ENCODE measurements at regions not wholly inside any gene's neighbourhood (a gene's known extent, or its start where the extent isn't known, plus 50 kb on each side); places are given as distances from the start of the nearest gene placed in this dataset.

DNA sequence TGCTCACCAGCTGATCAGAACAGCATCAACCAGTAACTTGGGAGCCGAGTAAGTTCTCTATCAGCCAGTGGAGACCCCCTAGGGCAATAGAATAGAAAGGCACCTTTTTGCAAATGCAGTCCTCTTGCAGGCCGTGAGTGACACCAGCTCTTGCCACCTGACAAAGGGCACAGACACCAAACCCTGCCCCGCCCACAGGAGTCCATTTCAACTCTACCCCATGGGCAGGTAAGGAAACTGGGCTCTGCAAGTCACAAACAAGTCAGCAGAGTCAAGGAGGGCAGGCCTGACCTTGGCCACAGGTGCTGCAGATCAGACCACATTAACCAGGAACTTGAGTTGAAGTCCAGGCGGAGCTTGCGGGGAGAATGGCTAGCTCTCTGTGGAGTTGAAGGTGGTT, 77.4 kb upstream of the SPATA13 start:
- DNase-seq, result no peak

- DNase-seq, result no peak
These were observed 76.6 kb upstream of the SPATA13 start for GRCh38 chr13:24083722-24084421.

DNA sequence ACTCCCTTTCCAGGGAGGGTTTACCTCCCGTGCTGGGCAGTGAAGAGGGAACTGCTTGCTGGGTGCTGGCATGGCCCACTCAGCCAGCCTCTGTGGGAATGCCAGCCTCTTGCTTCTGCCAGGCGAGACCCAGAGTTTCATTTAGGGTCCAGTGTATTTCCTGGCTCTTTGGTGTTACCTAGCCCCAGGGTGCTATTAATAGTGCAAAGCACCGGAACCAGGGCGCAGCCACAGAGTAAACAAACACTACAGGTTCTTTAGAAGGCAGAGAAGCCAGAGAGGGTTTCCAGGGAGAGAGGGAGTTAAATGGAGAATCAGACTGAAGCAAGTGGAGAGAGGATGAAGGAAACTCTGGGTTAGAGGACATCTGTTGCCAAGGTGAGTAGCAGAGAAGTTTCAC, 74.9 kb upstream of the SPATA13 start:
- DNase-seq, result no peak

DNA sequence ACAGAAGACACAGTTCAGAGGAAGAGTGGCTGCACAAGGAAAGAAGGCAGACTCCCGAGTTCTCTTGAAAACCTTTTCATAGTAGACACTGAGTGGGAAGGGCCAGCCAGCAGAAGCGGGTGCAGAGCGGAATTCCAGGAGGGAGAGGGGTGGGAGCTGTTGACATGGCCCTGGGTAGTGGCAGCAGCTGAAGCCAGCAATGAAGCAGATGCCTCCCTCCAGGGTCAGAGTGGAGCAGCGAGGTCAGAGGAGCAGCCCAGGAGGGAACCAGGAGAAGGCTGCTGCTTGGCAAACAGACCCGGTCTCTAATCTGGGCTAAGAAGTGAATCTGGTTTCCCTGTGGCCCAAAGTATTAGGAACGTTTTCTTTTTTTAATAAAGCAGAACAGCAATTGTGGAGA, 73.9 kb upstream of the SPATA13 start:
- no peak for DNase-seq

DNA sequence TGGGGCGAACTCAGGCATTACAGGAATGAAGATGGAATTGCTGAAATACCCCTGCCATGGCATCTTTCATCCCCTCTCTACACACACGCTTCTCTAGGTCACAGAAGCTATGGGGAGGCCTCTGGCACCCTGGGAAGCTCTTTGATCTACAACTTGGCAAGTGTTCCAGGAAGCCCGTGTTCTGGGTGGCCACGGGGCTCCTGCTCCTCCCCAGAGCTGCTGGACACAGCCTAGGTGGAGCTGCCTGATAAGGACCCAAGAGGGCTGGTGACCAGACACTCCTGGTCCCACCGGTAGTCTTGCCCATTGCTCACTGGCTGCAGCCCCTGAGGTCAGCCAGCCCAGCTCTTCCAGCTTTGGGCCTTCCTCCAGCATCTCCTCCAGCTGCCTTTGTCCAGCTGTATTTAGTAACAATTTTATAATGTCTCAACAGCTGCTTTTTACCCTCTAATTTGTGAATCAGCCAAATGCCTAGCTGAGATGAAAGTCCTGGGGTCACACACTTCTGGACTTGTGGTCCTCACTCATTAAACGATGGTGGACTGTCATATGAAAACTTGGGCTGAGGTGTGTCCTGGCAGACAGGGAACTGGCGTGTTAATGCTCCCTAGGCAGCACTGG, 72.8 kb upstream of the SPATA13 start:
- DNase-seq, result no peak

DNA sequence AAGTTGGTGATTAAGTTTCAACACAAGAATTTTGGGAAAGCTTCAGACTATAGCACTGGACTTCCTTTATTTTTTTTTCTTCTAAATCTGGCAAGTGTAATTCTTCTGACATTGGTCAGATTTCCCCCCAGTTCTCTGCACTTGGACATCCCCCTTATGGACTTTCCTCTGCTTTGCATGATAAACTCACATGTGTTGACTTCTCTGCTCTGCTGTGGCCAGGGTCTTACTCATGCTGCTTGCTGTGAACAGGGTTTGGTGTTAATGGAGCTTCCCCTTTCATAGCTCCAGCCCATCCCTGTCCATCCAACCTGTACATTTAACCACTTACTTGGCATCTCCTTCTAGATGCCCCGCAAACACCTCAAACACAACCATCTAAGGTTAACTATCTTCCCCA, 70.5 kb upstream of the SPATA13 start:
- no peak for DNase-seq

DNA sequence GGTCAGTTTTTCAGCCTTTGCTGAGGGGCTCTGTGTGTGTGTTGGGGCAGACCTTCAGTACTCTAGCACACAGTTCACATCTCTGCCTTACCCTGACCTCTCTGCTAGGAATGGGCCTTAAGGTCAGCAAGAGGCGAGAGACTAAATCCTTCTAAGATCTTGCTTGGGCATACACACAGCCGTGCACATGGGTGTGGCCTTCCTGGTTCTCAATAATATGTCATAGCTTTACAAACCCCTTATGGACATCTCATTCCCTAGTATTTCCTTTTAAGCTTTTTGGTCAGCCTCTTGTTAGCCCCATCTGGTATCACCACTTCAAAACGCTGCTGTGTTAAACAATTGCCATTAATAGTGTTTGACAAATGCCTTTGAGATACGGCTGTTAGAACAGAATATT, 69.4 kb upstream of the SPATA13 start:
- no peak for DNase-seq

GRCh38 chr13:24092108-24092507, 68.4 kb upstream of the SPATA13 start:
- no peak for DNase-seq

DNA sequence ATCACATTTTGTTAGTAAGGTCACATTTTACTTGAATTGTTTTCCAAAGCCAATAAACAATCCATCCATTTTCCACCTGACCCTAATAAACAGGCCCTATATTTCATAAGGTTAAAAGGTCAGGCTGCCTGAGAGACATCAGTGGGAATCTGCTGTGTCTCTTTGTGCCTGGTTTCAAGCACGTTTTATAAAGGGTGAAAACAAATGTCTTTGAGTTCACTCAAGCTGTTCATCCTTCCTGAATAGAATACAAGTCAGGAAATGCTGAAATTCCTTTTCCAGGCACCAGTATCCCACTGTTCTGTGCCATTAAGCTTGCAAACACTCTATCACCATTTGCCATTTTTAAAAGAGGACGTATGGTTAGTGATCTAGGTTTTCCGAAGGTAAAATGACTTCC, 67.5 kb upstream of the SPATA13 start:
- no peak for DNase-seq

- no peak for DNase-seq
These were observed 63.9 kb upstream of the SPATA13 start for GRCh38 chr13:24096659-24097058.

DNA sequence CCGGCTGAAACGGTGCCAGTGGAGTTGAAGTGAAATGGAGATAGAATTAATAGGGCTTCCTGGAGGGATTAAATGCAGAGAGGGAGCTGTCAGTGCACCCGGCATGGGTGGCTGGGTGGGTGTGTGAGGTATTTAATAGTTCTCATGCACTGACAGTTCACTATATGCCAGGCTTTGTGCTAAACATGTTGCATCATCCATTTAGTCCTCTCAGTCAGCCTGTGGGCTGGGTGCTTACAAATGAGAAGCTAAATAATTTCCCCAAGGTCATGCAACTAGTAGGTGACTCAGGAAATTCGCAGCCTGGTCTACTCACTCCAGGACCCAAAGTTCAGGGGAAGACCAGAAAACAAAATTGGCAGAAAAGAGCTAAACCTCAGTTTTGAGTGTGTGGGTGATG, 63.5 kb upstream of the SPATA13 start:
- peak in 2 of 5 experiments; percentile 4 to 57 for DNase-seq

DNA sequence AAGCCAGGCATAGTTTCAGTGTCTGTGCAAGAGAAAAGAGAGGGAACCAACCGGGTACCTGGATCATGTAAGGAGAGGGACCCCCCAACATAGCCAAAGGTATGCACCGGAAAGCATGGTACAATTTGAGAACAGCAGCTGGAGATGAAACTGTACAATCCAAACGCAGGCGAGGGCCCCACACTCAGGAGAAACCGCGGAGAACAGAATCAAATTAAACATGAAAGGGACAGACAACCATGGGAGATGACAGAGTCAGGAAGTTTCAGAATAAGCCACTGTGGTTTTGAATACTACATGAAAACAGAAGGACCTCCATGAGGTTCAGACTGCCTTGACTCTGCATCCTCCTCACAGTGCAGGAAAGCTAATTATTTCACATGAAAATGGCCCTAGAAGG, 62.9 kb upstream of the SPATA13 start:
- DNase-seq, result peak in 2 of 5 experiments; percentile 4 to 67

GRCh38 chr13:24099490-24099889, 61.0 kb upstream of the SPATA13 start:
- DNase-seq, result no peak

DNA sequence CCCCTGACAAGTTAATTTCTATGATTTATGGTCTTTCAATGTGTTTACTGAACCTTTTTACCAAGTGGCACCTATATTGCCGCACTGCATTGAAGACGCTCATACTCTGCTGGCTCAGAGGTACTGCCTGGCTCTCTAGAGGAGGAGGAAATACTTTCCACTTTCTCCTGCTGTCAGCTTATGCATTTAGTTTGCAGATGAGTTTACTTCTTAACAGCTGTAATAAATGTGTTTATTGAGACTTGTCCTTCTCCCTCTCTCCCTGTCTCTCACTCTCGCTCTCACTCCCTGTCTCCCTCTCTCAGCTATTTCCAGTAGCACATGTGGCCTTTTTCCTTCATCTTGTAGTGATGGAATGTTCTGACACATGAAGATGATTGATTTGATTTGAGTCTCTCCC, 60.3 kb upstream of the SPATA13 start:
- no peak for DNase-seq

DNA sequence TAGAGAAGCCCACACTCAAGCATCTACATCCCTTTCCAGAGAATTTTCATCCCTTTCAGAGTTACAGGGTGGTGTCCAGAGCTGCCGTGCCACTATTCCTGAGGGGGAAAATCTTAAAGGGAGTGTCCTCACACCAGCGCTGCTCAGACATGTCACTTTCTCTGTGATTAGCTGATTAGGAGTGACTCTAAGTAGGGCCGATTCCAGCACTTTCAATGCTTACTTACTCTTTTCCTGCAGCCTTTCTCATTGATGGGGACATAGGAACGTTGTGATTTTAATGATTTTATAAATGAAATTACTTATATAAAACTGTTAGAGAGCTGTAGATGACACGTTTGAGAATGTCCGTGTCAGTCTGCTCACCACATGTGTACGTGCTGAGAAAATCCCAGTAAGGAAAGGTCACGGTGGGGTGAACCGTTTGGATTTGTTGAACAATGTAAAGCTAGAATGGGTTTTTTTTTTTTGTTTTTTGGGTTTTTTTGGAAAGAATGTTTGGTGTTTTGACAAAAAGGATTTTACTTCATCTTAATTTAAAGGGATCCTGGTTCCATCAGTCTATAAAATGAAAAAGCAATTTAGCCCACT, 56.6 kb upstream of the SPATA13 start:
- DNase-seq, result no peak

- DNase-seq, result no peak
These were observed 55.8 kb upstream of the SPATA13 start for GRCh38 chr13:24104723-24105122.

- no peak for DNase-seq
These were observed 54.1 kb upstream of the SPATA13 start for GRCh38 chr13:24106429-24106828.

DNA sequence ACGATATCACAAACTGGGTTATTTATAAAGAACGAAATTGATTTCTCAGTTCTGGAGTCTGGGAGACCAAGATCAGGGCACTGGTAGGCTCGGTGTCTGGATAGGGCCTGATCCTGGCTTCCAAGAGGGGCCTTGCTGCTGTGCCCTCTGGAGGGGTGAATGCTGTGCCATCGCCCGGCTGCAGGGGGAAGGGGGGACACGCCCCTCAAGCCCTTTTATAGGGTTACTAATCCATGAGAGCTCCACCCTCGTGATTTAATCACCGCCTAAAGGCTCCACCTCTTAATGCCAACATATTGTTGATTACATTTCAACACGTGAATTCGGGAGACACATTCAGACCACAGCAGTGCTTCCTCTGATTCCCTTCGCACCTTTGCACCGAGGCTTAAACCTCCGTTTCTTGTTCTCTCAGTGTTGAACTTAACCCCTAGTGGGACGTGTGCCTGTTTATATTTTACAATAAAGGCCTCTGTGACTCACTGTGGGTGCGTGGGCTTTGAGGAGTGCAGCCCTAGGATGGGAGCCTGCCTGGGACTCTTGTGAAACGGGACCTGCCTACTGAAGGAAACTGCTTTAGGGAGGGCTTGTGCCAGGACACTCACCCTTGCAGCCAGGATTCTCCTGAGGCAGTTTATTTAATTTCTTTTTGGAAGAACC, 52.4 kb upstream of the SPATA13 start:
- DNase-seq, result no peak

GRCh38 chr13:24108615-24108965, 51.9 kb upstream of the SPATA13 start:
- no peak for DNase-seq

- no peak for DNase-seq
These were observed 50.5 kb upstream of the SPATA13 start for GRCh38 chr13:24110011-24110410.

Measured in T-helper 2 cell (primary cell).